Endodermal cell (in vitro differentiated cells): ENCODE measurements at regions not wholly inside any gene's neighbourhood (a gene's known extent, or its start where the extent isn't known, plus 50 kb on each side); places are given as distances from the start of the nearest gene placed in this dataset.

Source experiments
- DNase-seq: peaks from one replicate; pipeline ENCODE4 v3.0.0-alpha.2; 2017
- H3K27ac ChIP-seq: 2 replicates; pipeline ENCODE4 v1.5.1; 2013; ENCODE audit warnings: mild to moderate bottlenecking, low read depth, low read length, moderate library complexity
- H3K27me3 ChIP-seq: 2 replicates; pipeline ENCODE4 v1.6.1; 2013; ENCODE audit warnings: mild to moderate bottlenecking, low read length, moderate library complexity; ENCODE audit not compliant: insufficient read depth, control insufficient read depth, poor library complexity, severe bottlenecking
- H3K36me3 ChIP-seq: 2 replicates; pipeline ENCODE4 v1.7.0; 2013; ENCODE audit warnings: mild to moderate bottlenecking, low read length, moderate library complexity; ENCODE audit not compliant: control insufficient read depth, insufficient read depth
- H3K4me1 ChIP-seq: one replicate; pipeline ENCODE4 v1.7.0; 2013; ENCODE audit warnings: low read length; ENCODE audit not compliant: control insufficient read depth, insufficient read depth
- H3K4me3 ChIP-seq: 2 replicates; pipeline ENCODE4 v1.5.1; 2013; ENCODE audit warnings: mild to moderate bottlenecking, low read length, moderate library complexity
- H3K9ac ChIP-seq: 2 replicates; pipeline ENCODE4 v1.6.1; 2013; ENCODE audit warnings: mild to moderate bottlenecking, low read length, moderate library complexity; ENCODE audit not compliant: poor library complexity, severe bottlenecking; ENCODE audit errors: extremely low read depth
- H3K9me3 ChIP-seq: 2 replicates; pipeline ENCODE4 v1.6.1; 2013; ENCODE audit warnings: mild to moderate bottlenecking, low read length, moderate library complexity; ENCODE audit not compliant: control insufficient read depth
- H3K27ac Mint-ChIP-seq: 2 replicates; pipeline ENCODE4 v1.8.0; 2020; ENCODE audit warnings: mixed read lengths
- H3K27me3 Mint-ChIP-seq: 2 replicates; pipeline ENCODE4 v1.8.0; 2021; ENCODE audit warnings: mild to moderate bottlenecking, mixed read lengths; ENCODE audit not compliant: insufficient read depth
- H3K36me3 Mint-ChIP-seq: 2 replicates; pipeline ENCODE4 v1.8.0; 2020; ENCODE audit warnings: low read depth, mixed read lengths
- H3K4me1 Mint-ChIP-seq: 2 replicates; pipeline ENCODE4 v1.8.0; 2020; ENCODE audit warnings: mixed read lengths
- H3K4me3 Mint-ChIP-seq: 2 replicates; pipeline ENCODE4 v1.8.0; 2020; ENCODE audit warnings: mild to moderate bottlenecking, moderate library complexity, mixed read lengths
- H3K9me3 Mint-ChIP-seq: 2 replicates; pipeline ENCODE4 v1.8.0; 2020; ENCODE audit warnings: mild to moderate bottlenecking, mixed read lengths
- CTCF ChIP-seq: fragments of 200-600 bp; sonication (generic); conservative IDR thresholded peaks from 2 replicates; pipeline ENCODE4 v1.5.0; 2021; ENCODE audit warnings: antibody characterized with exemption, mild to moderate bottlenecking
- WGBS, 2 experiments: methylation state at CpG; one replicate each; pipeline versions ENCODE4 v1.1.5 to v1.1.7; 2013; ENCODE audit warnings: missing lambda C conversion rate in 2 of 2, mixed read lengths in 1 of 2; ENCODE audit not compliant: insufficient coverage in 1 of 2, insufficient read length in 1 of 2; 5-methylcytosine and 5-hydroxymethylcytosine counted together

GRCh38 chr18:54742120-54742519, 86.2 kb upstream of the RAB27B start:
- peaks cover 12% of the 10 kb centered on the region for H3K27me3 Mint-ChIP-seq
- no peak for DNase-seq
- Histone ChIP-seq H3K36me3 (no peaks in the 10 kb centered on the region), H3K9me3 (no peaks in the 10 kb centered on the region), H3K4me1 (no peaks in the 10 kb centered on the region), H3K27ac (no peak overlapping the region), H3K27me3 (peaks cover 27% of the 10 kb centered on the region), H3K4me3 (no peak overlapping the region), H3K9ac (no peak overlapping the region)
- H3K9me3 Mint-ChIP-seq = peaks cover 7% of the 10 kb centered on the region
- H3K4me3 Mint-ChIP-seq = no peak overlapping the region
- no peak for TF ChIP-seq CTCF
- peaks cover 1% of the 10 kb centered on the region for H3K36me3 Mint-ChIP-seq
- WGBS, 2 experiments = 86 to 100% methylated on average over 3 of the region's 4 CpGs
- H3K4me1 Mint-ChIP-seq = peaks cover 16% of the 10 kb centered on the region
- no peak overlapping the region for H3K27ac Mint-ChIP-seq

DNA sequence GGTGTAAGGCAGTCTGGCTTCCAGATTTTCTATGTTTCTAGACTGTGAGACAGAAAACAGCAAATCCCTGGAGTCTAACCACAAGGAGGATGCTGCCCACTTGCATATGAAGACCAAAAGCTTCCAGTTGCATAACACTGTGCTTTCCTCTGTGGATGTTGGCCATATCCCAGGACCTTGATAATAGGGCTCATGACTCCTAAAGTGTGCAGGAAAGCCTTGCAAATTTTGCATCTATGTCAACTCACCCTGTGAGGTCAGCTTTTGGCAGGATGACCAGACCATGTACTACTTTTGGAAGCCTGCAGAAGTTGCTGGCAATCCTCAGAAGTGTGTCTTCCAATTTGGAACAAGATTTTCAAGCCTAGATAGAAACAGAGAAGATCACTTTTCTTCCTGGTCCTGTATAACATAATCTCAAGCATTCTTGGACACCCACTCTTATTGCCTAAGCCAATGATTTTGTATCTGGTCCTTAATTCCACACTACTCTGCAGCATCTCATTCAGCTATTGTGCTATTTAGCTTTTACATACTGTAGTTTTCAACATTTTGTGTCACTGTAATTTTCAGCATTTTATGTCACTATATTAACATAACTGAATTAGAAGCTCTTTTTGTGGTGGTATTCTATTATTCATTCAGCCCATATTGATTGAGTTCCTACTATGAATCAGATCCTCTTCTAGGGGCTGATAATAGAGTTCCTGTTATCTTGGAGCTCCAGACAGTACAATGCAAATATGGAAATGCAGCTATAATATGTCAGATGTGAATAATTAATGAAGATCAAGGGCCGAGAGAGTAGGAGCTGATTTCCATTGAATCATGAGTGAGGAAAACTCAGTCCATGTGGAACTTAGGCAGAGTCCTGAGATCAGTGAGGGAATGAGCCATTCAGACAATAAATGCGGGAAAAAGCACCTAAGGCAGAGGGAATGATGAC, 85.3 kb upstream of the RAB27B start:
- Histone ChIP-seq H3K4me1 (no peaks in the 10 kb centered on the region), H3K27ac (no peak overlapping the region), H3K9ac (no peak overlapping the region), H3K4me3 (no peak overlapping the region), H3K9me3 (no peaks in the 10 kb centered on the region), H3K27me3 (peaks cover 27% of the 10 kb centered on the region), H3K36me3 (no peaks in the 10 kb centered on the region)
- Mint-ChIP-seq H3K4me3 (no peak overlapping the region), H3K27me3 (peaks cover 12% of the 10 kb centered on the region), H3K4me1 (peaks cover 16% of the 10 kb centered on the region), H3K27ac (no peak overlapping the region), H3K36me3 (peaks cover 1% of the 10 kb centered on the region), H3K9me3 (peaks cover 6% of the 10 kb centered on the region)
- 91 to 93% methylated on average over 2 of the region's 2 CpGs for WGBS, 2 experiments
- TF ChIP-seq CTCF = no peak
- no peak for DNase-seq

- Histone ChIP-seq H3K27ac (no peak overlapping the region), H3K4me1 (peaks cover 3% of the 10 kb centered on the region), H3K4me3 (no peak overlapping the region), H3K9me3 (no peaks in the 10 kb centered on the region), H3K27me3 (peaks cover 27% of the 10 kb centered on the region), H3K36me3 (no peaks in the 10 kb centered on the region), H3K9ac (no peak overlapping the region)
- Mint-ChIP-seq H3K36me3 (no peaks in the 10 kb centered on the region), H3K27me3 (peaks cover 12% of the 10 kb centered on the region), H3K27ac (no peak overlapping the region), H3K9me3 (no peaks in the 10 kb centered on the region), H3K4me1 (peaks cover 19% of the 10 kb centered on the region), H3K4me3 (no peak overlapping the region)
- DNase-seq = no peak
- no peak for TF ChIP-seq CTCF
- WGBS, 2 experiments = 90 to 93% methylated on average over 4 of the region's 4 CpGs
Measured at GRCh38 chr18:54743605-54743995, 84.7 kb upstream of the RAB27B start.
